Smooth muscle cell (in vitro differentiated cells): ENCODE measurements at regions not wholly inside any gene's neighbourhood (a gene's known extent, or its start where the extent isn't known, plus 50 kb on each side); places are given as distances from the start of the nearest gene placed in this dataset.

Experiments
- DNase-seq: peaks from one replicate; lab custom pipeline; 2025; ENCODE audit not compliant: unreplicated experiment; lab: John Stamatoyannopoulos, UW
- H2AFZ ChIP-seq: fragments of 200-600 bp; sonication (generic); 2 replicates; pipeline ENCODE4 v1.6.0; 2016; ENCODE audit warnings: antibody characterized with exemption, low read depth, mild to moderate bottlenecking
- H3F3A ChIP-seq: fragments of 200-600 bp; sonication (generic); 2 replicates; pipeline ENCODE4 v1.6.0; 2017; ENCODE audit warnings: antibody characterized with exemption, low read depth
- H3K27ac ChIP-seq: fragments of 200-600 bp; sonication (generic); 2 replicates; pipeline ENCODE4 v1.5.1; 2016; ENCODE audit warnings: low read depth, mild to moderate bottlenecking
- H3K27me3 ChIP-seq: fragments of 200-600 bp; sonication (generic); 2 replicates; pipeline ENCODE4 v1.6.1; 2016; ENCODE audit warnings: low read depth, mild to moderate bottlenecking
- H3K36me3 ChIP-seq: fragments of 200-600 bp; sonication (generic); 2 replicates; pipeline ENCODE4 v1.5.1; 2016; ENCODE audit warnings: low read depth
- H3K4me1 ChIP-seq: fragments of 200-600 bp; sonication (generic); 2 replicates; pipeline ENCODE4 v1.5.1; 2016; ENCODE audit warnings: low read depth
- H3K4me2 ChIP-seq: fragments of 200-600 bp; sonication (generic); 2 replicates; pipeline ENCODE4 v1.6.0; 2016; ENCODE audit warnings: mild to moderate bottlenecking
- H3K4me3 ChIP-seq: fragments of 200-600 bp; sonication (generic); 2 replicates; pipeline ENCODE4 v1.5.1; 2016; ENCODE audit warnings: mild to moderate bottlenecking
- H3K79me2 ChIP-seq: fragments of 200-600 bp; sonication (generic); 2 replicates; pipeline ENCODE4 v1.6.0; 2016; ENCODE audit warnings: low read depth, mild to moderate bottlenecking
- H3K9ac ChIP-seq: fragments of 200-600 bp; sonication (generic); 2 replicates; pipeline ENCODE4 v1.6.0; 2016; ENCODE audit warnings: low read depth
- H3K9me3 ChIP-seq: fragments of 200-600 bp; sonication (generic); replicated peaks from 2 replicates; pipeline ENCODE4 v1.5.1; 2016; ENCODE audit warnings: low read depth
- H4K20me1 ChIP-seq: fragments of 200-600 bp; sonication (generic); 2 replicates; pipeline ENCODE4 v1.6.0; 2016; ENCODE audit warnings: low read depth
- WGBS: methylation state at CpG from one replicate; pipeline ENCODE4 v1.1.7; 2016; ENCODE audit warnings: low lambda C conversion rate; 5-methylcytosine and 5-hydroxymethylcytosine counted together
- TF ChIP-seq, protein P1 (sequence below): fragments of 200-600 bp; sonication (generic); IDR thresholded peaks from 2 replicates; pipeline ENCODE4 v1.5.1; 2017; ENCODE audit warnings: borderline replicate concordance, mild to moderate bottlenecking, antibody characterized with exemption; ENCODE audit not compliant: insufficient read depth, poor library complexity, severe bottlenecking

DNA sequence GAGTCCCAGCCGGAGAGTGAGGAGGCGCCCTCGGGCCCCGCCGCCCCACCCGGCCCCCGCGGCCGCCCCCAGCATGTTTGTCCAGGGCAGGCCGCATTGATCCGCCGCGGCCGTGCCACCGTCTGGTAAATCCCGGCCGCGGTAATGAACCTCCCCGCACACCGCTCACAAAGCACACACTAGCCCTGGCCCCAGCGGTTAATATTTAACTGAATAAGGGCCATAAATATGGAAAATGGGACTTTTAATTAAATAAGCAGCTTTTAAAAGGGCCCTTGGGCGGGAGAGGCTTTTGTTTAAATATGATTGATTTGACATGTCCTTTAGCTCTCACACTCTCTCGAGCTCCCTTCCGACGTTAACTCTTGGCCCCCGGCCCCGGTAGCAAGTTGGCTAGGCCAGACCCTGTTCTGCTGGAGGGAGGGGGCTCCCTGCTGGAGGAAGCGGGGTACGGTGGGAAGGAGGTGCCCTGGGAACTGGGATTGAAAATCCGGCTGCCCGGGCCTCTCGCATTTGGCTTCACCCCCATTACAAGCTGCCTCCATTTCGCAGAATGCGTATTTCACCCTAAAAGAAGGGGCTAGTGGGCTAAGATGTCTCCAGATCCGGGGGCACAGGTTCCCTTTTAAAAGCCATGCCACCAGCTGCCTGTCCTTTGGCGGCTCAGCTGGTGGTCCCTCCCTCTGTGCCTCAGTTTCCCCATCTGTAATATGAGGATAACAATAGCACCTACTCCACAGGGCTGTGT, 199.8 kb downstream of the RBM19 start:
- Histone ChIP-seq H3K9ac (no peak overlapping the region), H3K4me2 (no peak overlapping the region), H2AFZ (no peak overlapping the region), H3K79me2 (no peaks in the 10 kb centered on the region), H3K36me3 (no peaks in the 10 kb centered on the region), H3K4me1 (no peaks in the 10 kb centered on the region), H3K4me3 (no peak overlapping the region), H4K20me1 (no peaks in the 10 kb centered on the region), H3K9me3 (no peaks in the 10 kb centered on the region), H3K27ac (no peak overlapping the region), H3F3A (no peaks in the 10 kb centered on the region), H3K27me3 (peaks cover 5% of the 10 kb centered on the region)
- TF ChIP-seq, protein P1, sequence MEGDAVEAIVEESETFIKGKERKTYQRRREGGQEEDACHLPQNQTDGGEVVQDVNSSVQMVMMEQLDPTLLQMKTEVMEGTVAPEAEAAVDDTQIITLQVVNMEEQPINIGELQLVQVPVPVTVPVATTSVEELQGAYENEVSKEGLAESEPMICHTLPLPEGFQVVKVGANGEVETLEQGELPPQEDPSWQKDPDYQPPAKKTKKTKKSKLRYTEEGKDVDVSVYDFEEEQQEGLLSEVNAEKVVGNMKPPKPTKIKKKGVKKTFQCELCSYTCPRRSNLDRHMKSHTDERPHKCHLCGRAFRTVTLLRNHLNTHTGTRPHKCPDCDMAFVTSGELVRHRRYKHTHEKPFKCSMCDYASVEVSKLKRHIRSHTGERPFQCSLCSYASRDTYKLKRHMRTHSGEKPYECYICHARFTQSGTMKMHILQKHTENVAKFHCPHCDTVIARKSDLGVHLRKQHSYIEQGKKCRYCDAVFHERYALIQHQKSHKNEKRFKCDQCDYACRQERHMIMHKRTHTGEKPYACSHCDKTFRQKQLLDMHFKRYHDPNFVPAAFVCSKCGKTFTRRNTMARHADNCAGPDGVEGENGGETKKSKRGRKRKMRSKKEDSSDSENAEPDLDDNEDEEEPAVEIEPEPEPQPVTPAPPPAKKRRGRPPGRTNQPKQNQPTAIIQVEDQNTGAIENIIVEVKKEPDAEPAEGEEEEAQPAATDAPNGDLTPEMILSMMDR, result no peak
- 90% methylated on average over 21 of the region's 36 CpGs for WGBS
- DNase-seq, result no peak

DNA sequence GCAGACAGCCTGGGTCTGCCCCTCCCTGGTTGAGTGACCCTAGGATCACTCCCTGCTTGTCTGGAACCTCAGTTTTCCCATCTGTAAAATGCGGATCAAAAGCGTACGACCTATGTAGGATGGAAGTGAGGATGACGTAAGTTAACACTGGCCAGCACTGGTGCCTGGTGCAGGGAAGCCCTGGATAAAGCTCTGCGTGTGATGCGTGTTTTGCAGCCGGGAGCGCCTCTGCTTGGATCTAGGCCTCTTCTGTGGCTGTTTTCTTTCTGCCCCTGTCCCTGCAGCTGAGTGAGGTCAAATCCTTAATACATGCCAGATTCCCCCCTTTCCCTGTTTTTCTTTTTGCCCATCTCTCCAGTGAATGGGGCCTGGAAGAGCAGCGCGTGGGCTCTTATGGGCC, 201.5 kb downstream of the RBM19 start:
- DNase-seq, result no peak
- Histone ChIP-seq H3K27ac (no peak overlapping the region), H3F3A (no peaks in the 10 kb centered on the region), H3K36me3 (no peaks in the 10 kb centered on the region), H3K9ac (no peak overlapping the region), H3K4me2 (no peak overlapping the region), H3K4me3 (no peak overlapping the region), H3K9me3 (no peaks in the 10 kb centered on the region), H3K4me1 (no peaks in the 10 kb centered on the region), H3K27me3 (peaks cover 5% of the 10 kb centered on the region), H4K20me1 (no peaks in the 10 kb centered on the region), H3K79me2 (no peaks in the 10 kb centered on the region), H2AFZ (no peak overlapping the region)
- 87% methylated on average over 10 of the region's 10 CpGs for WGBS
- TF ChIP-seq, protein P1, result no peak

DNA sequence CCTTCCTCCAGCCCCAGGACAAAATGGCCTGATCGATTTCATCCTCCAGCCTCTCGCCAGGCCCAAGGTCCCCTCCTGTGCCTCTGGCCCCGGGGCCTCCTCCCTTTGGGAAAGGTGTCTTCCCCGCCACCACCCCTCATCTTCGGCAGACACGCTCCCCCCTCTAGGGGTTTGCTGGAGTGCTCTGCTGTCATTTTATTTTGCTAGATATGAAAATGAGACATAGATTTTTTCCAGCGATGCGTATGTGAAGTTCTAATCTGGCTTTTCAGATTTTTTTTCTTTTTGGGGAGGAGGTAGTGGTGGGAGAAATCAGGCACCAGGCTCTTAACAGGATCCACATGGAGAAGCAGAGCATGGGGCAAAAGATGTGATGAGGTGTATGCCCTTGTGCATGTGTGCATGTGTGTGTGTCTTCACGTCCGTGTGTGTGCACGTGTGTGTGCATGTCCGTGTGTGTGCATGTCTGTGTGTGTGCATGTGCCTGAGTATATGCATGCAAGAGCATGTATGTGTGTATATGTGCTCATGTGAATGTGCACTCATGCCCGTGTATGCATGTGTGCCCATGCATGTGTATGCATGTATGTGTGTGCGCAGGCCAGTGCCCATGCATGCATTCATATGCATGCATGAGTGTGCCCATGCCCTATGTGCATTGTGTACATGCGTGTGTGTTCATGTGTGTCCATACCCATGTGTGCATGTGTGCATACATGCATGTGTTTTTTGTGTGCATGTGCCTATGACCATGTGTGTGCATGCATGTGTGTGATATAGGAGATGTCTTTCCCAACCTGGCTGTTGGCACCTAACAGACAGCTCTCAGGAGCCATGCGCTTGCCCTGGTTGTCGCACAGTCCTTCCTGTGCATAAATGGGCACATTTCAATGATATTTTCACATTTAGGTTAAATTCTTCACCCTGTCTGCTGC, 203.0 kb downstream of the RBM19 start:
- Histone ChIP-seq H3K79me2 (no peaks in the 10 kb centered on the region), H3K27me3 (peaks cover 5% of the 10 kb centered on the region), H3K4me3 (no peak overlapping the region), H3F3A (no peaks in the 10 kb centered on the region), H3K9me3 (no peaks in the 10 kb centered on the region), H3K4me1 (no peaks in the 10 kb centered on the region), H2AFZ (no peak overlapping the region), H4K20me1 (no peaks in the 10 kb centered on the region), H3K27ac (no peak overlapping the region), H3K4me2 (no peak overlapping the region), H3K9ac (no peak overlapping the region), H3K36me3 (no peaks in the 10 kb centered on the region)
- WGBS, result 88% methylated on average over 17 of the region's 17 CpGs
- TF ChIP-seq, protein P1, result no peak
- no peak for DNase-seq
